ENCODE measurements at regions not wholly inside any gene's neighbourhood (a gene's known extent, or its start where the extent isn't known, plus 50 kb on each side); places are given as distances from the start of the nearest gene placed in this dataset.

DNA sequence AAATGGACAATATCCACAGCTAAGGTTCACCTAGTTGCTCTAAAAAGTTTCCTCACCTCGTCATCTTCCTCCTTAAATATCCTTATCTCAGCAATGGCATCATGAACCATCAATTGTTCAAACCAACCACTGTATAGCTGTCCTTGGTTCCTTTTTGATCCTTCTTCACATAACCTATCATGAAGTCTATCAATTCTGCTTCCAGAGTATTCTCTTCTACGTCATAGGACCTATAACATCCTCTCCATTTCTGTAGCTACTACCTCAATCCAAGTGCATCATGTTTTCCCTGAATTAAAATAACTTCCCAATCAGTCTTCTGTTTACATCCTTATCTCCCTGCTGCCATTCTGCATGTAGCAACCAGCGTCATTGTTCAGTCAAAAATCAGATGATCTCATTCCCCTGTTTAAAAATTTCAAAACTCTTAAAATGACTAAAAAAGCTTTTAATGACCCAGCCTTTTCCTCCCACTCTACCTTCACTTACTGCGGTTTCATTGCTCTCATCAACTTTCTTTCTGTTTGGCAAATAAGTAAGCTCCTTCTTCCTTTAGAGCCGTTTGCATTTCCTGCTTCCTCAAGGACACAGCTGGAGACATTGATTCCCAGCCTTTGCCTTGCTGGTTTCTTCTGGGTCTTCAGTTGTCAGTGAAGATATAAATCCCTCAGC, 223.9 kb upstream of the MIR17HG start:
- peaks cover 3% of the 10 kb centered on the region for H3K27me3 Mint-ChIP-seq
- no peaks in the 10 kb centered on the region for H3K36me3 Mint-ChIP-seq
- H3K4me1 Mint-ChIP-seq, result no peaks in the 10 kb centered on the region
- no peak overlapping the region for H3K27ac Mint-ChIP-seq
- H3K9me3 Mint-ChIP-seq, result no peaks in the 10 kb centered on the region
- no peak overlapping the region for H3K4me3 Mint-ChIP-seq

DNA sequence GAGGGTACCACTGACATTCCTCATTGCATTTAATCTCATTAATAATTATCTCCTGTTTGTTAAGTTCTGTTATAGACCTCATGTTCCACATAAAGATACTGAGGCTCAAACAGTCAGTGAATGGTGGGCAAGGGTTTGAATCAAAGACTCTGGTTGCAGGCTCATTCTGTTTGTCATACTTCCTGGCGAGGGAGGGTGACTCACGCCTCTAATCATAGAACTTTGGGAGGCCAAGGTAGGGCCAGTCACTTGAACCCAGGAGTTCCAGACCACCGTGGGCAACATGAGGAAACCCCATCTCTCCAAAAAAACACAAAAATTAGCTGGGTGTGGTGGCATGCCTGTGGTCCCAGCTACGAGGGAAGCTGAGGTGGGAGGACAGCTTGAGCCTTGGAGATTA, 220.7 kb upstream of the MIR17HG start:
- Mint-ChIP-seq H3K4me1 (no peaks in the 10 kb centered on the region), H3K36me3 (no peaks in the 10 kb centered on the region), H3K27me3 (peaks cover 2% of the 10 kb centered on the region), H3K4me3 (no peak overlapping the region), H3K27ac (no peak overlapping the region), H3K9me3 (no peaks in the 10 kb centered on the region)

DNA sequence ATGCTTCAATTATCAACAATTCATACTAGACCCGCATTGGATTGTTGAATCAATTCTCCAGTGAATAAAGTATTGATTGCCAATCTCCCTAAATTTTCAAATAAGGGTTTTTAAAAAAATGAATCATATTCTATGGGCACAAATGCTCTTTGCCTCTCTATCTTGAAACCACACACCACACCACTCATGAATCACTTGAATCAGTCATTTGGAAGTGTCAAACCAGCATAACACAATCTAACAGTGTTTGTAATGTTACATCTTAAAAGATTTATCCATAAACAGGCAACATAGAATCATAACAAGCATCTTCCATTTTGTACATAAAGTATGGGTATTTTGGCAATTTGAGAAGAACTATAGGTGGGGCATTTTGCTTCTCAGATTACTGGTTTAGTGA, 219.5 kb upstream of the MIR17HG start:
- Mint-ChIP-seq H3K27ac (no peak overlapping the region), H3K27me3 (peaks cover 2% of the 10 kb centered on the region), H3K9me3 (no peaks in the 10 kb centered on the region), H3K4me1 (no peaks in the 10 kb centered on the region), H3K4me3 (no peak overlapping the region), H3K36me3 (no peaks in the 10 kb centered on the region)

DNA sequence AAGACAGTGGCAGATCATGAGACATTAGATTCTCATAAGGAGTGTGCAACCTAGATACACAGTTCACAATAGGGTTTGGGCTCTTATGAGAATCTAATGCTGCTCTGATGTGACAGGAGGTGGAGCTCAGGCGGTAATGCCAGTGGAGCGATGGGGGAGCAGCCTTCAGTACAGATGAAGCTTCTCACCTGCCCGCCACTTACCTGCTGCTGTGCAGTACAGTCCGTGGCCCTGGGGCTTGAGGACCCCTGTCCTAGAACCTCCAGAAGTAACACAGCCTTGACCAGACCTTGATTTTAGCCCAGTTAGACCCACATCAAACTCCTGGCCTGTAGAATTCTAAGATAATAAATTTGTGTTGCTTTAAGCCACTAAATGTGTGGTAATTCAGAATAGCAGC, 215.1 kb upstream of the MIR17HG start:
- no peaks in the 10 kb centered on the region for H3K4me1 Mint-ChIP-seq
- no peaks in the 10 kb centered on the region for H3K27me3 Mint-ChIP-seq
- no peaks in the 10 kb centered on the region for H3K9me3 Mint-ChIP-seq
- H3K36me3 Mint-ChIP-seq, result no peaks in the 10 kb centered on the region
- H3K27ac Mint-ChIP-seq, result no peak overlapping the region
- H3K4me3 Mint-ChIP-seq, result no peak overlapping the region

DNA sequence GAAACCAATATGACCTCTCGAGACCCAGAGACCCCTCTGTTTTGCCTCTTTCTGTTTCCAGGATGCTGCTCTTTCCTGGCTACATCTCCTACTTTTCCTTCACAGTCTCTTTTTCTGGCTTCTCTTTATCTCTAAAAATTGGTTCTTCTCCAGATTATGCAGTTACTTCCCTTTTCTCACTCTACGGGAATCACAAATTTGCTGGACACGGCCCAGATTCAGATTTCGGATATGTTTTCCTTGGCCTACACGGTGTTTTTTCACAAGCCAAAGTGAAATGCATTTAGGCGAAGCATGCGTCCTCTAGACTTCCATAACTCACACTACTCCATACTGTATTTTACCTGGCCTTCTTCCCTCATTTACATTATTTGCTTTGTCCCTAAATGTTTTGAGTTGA, 214.7 kb upstream of the MIR17HG start:
- Mint-ChIP-seq H3K27ac (no peak overlapping the region), H3K27me3 (no peaks in the 10 kb centered on the region), H3K9me3 (no peaks in the 10 kb centered on the region), H3K4me1 (no peaks in the 10 kb centered on the region), H3K4me3 (no peak overlapping the region), H3K36me3 (no peaks in the 10 kb centered on the region)

DNA sequence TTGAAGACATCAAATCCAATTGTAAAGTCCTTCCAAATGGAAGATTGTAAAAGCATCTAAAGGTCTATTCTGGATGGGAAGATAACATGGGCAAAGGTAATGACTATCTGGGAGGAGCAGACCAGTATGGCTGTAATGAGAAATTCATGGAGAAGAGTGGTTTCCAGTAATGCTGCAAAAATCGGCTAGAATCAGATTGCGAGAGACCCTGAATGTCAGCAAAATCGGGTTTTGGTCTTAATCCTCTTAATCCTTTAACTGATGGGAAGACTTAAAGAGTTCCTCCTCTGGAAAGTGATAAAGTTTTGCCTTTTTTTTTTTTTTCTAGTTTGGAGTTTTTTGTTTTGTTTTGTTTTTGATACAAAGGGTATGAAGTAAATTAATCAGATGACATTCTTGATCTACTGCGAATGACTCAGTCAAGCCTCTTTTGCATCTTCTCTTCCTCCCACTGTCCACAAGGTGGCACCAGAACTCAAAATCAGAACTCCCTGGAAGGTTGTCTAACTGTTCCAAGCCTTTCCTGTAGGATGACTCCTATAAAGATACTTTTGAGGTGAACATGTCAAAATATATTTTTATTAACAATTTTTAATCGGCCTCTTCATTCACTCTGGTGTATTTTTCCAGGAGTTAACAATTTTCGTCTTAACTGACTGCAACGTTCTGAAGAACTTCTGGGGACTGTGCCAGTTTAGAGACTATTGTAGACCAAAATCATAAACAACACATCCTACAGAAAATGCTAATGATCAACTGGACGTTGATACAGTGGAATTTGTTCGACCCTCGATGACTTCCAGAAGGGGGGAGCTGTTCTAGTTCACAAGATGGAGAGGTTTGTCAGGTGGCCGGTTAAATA, 213.3 kb upstream of the MIR17HG start:
- Mint-ChIP-seq H3K4me3 (no peak overlapping the region), H3K27ac (no peak overlapping the region), H3K27me3 (no peaks in the 10 kb centered on the region), H3K36me3 (no peaks in the 10 kb centered on the region), H3K4me1 (no peaks in the 10 kb centered on the region), H3K9me3 (no peaks in the 10 kb centered on the region)

DNA sequence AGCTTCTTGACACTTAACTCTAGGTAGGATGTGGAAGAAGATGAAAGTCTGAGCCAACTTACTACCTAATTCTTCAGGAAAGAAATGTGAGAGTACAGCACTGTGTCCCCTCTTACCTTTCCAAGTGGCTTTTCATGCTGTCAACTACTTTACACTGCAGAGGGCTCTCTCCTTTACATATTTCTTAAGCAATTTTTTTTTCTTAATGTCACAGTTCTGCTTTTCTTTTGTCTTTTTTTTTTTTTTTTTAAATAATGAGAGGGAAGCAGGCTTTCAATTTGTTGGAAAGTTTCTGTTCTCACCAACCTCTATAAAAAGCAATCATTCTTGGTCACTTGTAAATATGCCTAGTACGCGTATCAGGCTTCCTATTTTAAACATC, 212.7 kb upstream of the MIR17HG start:
- Mint-ChIP-seq H3K4me1 (no peaks in the 10 kb centered on the region), H3K36me3 (no peaks in the 10 kb centered on the region), H3K4me3 (no peak overlapping the region), H3K9me3 (no peaks in the 10 kb centered on the region), H3K27ac (no peak overlapping the region), H3K27me3 (no peaks in the 10 kb centered on the region)

DNA sequence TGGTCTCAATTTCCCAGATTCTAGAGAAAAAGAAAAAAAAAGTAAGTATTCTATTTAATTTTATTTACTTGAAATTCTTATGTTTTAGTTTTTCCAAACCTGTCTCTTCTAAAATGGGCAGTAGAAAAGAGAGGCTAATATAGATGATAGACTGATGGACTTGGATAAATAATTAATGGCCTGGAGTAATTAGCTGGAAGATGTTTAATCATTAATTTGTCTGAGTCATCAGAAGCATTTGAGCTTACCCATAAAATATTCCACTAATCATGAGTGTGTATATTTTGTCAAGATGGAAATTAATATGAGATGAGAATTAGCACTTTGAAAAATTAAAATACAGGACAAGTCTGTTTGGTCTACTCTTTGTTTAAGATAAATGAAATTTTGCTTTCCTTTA, 212.1 kb upstream of the MIR17HG start:
- Mint-ChIP-seq H3K36me3 (no peaks in the 10 kb centered on the region), H3K27ac (no peak overlapping the region), H3K9me3 (no peaks in the 10 kb centered on the region), H3K27me3 (no peaks in the 10 kb centered on the region), H3K4me1 (no peaks in the 10 kb centered on the region), H3K4me3 (no peak overlapping the region)

DNA sequence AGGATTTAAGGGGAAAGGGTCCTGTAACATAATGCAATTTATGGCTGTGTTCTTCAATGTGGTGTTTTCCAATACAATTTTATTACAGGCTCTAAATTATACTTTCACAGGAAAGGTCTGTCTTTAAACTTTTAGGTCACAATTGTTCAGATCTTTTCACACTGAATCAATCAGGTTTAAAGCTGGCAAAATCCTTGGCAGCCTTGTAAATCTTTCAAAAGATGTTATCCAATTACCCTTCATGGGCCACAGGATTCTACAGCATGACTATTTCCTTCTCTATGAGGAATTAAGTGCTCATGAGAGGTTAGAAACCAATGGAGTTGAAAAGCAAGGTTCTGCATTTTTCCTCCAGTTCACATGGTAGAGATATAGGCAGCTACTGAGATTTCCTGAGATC, 211.5 kb upstream of the MIR17HG start:
- H3K27me3 Mint-ChIP-seq, result no peaks in the 10 kb centered on the region
- no peak overlapping the region for H3K27ac Mint-ChIP-seq
- H3K4me3 Mint-ChIP-seq, result no peak overlapping the region
- H3K36me3 Mint-ChIP-seq, result no peaks in the 10 kb centered on the region
- H3K9me3 Mint-ChIP-seq, result no peaks in the 10 kb centered on the region
- no peaks in the 10 kb centered on the region for H3K4me1 Mint-ChIP-seq

DNA sequence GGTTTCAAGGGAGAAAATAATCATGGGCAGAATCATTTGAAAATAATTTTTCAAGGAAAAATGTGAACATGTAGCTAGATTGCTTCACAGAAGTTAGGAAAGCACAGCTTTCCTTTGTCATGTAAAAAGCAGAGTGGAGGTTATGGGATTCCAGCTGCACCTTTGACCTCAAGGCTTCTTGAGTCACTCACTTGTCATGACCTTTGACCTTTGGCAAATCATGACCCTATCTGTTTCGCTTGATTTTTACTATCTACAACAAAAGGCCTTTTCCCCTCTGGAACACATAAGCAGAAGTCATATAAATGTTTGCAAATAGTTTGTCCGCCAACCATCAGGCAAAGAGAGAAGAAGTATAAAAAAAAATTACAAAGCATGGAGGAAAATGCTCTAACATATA, 210.7 kb upstream of the MIR17HG start:
- Mint-ChIP-seq H3K4me1 (no peaks in the 10 kb centered on the region), H3K9me3 (no peaks in the 10 kb centered on the region), H3K27ac (no peak overlapping the region), H3K4me3 (no peak overlapping the region), H3K27me3 (no peaks in the 10 kb centered on the region), H3K36me3 (no peaks in the 10 kb centered on the region)

DNA sequence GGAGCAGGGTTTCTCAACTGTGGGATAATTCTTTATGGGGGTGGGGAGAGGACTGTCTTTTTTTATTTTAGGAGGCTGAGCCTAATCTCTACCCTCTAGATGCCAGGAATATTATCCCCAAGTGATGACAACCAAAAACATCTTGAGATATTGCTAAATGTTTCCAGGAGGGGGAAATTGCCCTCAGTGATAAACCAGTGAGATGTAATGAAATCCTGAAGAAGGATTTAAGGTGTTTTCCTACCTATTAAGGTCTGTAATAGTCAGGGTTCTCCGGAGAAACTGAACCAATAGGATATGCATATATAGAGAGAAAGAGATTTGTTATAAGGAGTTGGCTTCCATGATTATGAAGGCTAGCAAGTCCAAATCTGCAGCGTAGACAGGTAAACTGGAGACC, 208.3 kb upstream of the MIR17HG start:
- no peaks in the 10 kb centered on the region for H3K36me3 Mint-ChIP-seq
- H3K27me3 Mint-ChIP-seq, result peaks cover 3% of the 10 kb centered on the region
- H3K4me3 Mint-ChIP-seq, result no peak overlapping the region
- H3K27ac Mint-ChIP-seq, result no peak overlapping the region
- no peaks in the 10 kb centered on the region for H3K9me3 Mint-ChIP-seq
- no peaks in the 10 kb centered on the region for H3K4me1 Mint-ChIP-seq

DNA sequence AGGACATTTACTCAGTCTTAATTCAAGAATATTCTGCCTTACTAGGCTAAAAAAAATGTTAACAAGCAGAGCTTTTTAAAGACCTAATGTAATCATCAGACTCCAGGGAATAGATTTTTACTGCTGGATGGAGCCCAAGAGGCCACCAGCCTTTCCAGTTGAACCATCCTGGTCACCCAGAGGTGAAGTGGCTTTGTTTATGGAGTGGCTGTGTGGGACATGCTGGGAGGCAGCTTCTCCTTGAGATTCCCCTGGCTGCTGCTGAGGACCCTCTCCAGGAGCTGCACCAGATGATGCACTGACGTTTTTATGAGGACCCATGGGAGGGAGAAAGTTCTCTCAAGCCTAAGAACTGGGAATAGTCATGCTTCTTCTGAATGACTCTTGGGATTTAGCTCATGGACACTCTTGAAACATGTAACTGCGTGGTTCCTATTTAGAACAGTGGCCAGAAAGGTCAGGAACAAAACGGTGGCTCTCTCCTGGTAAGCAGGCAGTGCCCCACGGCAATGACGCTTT, 205.9 kb upstream of the MIR17HG start:
- Mint-ChIP-seq H3K9me3 (no peaks in the 10 kb centered on the region), H3K36me3 (no peaks in the 10 kb centered on the region), H3K4me1 (no peaks in the 10 kb centered on the region), H3K27me3 (peaks cover 3% of the 10 kb centered on the region), H3K27ac (no peak overlapping the region), H3K4me3 (no peak overlapping the region)

DNA sequence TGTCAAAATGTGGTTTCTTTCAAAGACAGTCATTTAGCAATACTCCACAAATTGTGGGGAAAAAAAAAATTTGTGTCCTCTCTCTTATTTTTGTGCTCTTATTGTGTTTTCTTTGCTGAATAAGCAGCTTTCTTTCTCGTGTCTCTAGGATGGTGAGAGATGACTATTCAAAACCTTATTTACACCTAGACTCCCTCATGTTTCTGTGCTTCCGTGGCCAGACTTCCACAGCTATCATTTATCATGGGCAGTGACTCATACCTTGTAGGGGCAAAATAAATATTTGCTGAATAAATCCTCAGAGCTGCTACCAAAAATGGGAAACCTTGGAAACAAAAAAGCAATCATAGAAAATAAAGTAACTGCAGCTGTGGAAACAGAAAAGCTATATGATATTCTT, 204.9 kb upstream of the MIR17HG start:
- Mint-ChIP-seq H3K27me3 (peaks cover 3% of the 10 kb centered on the region), H3K4me3 (no peak overlapping the region), H3K9me3 (no peaks in the 10 kb centered on the region), H3K27ac (no peak overlapping the region), H3K36me3 (no peaks in the 10 kb centered on the region), H3K4me1 (no peaks in the 10 kb centered on the region)

DNA sequence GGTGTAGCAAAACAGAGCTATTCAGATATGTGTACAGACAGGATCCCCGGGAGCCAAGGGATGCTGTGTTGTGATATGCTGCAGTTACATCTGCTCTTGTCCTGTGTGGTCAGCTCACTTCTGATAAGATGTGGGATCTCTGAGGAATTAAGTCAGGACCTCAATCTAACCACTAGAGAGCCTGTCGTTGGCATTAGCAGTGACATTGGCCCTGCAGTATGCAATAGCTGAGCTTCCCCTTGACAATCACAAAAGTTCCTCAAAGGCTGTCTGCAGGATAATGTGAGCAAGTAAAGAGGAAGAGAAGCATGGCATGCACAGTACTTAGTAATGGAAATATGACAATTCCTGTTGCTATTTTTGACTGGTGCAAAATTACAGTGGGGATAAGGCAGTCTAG, 203.4 kb upstream of the MIR17HG start:
- Mint-ChIP-seq H3K4me1 (no peaks in the 10 kb centered on the region), H3K9me3 (no peaks in the 10 kb centered on the region), H3K36me3 (no peaks in the 10 kb centered on the region), H3K27ac (no peak overlapping the region), H3K4me3 (no peak overlapping the region), H3K27me3 (peaks cover 3% of the 10 kb centered on the region)

DNA sequence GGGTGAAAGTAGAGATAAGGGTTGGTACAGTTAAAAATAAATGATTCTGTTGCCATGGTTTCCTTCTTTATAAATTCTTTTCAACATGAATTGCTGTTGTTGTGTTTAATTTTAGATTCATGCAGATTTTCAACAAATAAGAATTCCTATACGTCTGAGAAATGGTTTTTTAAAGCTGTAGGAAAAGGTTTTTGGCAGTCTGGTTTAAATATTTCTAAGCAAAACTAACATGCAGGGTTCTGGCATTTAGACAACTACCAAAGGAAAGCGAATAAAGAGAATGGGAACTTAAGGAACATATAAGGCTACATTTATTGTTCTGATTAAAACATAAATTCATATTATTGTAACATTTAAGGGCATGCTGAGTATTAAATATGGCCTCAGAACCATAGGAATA, 203.0 kb upstream of the MIR17HG start:
- Mint-ChIP-seq H3K4me3 (no peak overlapping the region), H3K27me3 (peaks cover 3% of the 10 kb centered on the region), H3K27ac (no peak overlapping the region), H3K36me3 (no peaks in the 10 kb centered on the region), H3K9me3 (no peaks in the 10 kb centered on the region), H3K4me1 (no peaks in the 10 kb centered on the region)

DNA sequence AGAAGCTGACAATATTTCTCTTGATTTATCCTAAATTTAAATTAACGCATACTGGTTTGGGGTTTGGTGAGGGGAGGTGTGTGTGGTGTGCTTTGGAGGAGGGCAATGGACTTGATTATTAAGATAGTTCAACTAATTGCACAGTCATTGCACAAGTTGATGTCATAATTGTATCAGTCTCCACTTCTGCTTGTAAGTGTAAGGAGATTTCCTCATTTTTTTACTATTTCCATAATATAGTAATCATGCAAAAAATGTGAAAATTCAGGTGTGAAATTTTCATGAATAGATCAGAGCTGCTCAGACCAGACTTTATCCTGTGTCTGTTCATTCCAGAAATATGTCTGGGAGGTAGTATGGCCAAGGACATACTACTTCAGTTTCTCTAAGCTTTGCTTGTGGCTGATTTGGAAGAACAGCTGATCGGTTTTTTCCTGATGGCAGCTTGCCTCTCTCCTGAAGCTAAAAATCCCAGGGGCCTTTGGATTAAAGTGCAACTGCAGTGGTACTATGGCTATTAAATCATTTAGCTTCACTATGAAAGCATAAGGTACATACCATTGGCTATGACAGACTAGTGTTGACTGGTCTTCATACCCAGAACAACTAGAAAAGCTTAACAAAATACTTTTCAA, 201.8 kb upstream of the MIR17HG start:
- H3K4me1 Mint-ChIP-seq, result no peaks in the 10 kb centered on the region
- H3K27ac Mint-ChIP-seq, result no peak overlapping the region
- H3K27me3 Mint-ChIP-seq, result peaks cover 5% of the 10 kb centered on the region
- H3K4me3 Mint-ChIP-seq, result no peak overlapping the region
- H3K36me3 Mint-ChIP-seq, result no peaks in the 10 kb centered on the region
- H3K9me3 Mint-ChIP-seq, result no peaks in the 10 kb centered on the region

All from activated naive CD4-positive, alpha-beta T cell treated with anti-CD3 and anti-CD28 coated beads, Interleukin-2, amount 50 U/mL, for 24 hours (primary cell).